Cardiac septum (tissue), 1 donor: ENCODE measurements at regions not wholly inside any gene's neighbourhood (a gene's known extent, or its start where the extent isn't known, plus 50 kb on each side); places are given as distances from the start of the nearest gene placed in this dataset.
A peak's percentile ranks its signal among the peaks of the same experiment; 100 is the strongest.

Experiments used
- DNase-seq: peaks from one replicate; pipeline ENCODE4 v3.0.0-alpha.2; 2020; ENCODE audit warnings: low spot score
- intact Hi-C: fragments of 100-400 bp; cut with DNase I; formaldehyde crosslinking; loops from one replicate; pipeline ENCODE4 v1.14.0; 2022
- donor health status: DM: no; HTN: no; CAD: no.

- DNase-seq: peak; percentile 22
- intact Hi-C loops: no loop called here
These were observed 535.9 kb downstream of the BRD1 start for GRCh38 chr22:49291781-49292180.

- intact Hi-C loops: no loop called here
- peak; percentile 38 for DNase-seq
These were observed 536.5 kb downstream of the BRD1 start for GRCh38 chr22:49291169-49291568.

- peak; percentile 31 for DNase-seq
- intact Hi-C loops: no loop called here
These were observed 537.0 kb downstream of the BRD1 start for GRCh38 chr22:49290711-49291110.

- intact Hi-C loops: no loop called here
- peak; percentile 43 for DNase-seq
These were observed 537.6 kb downstream of the BRD1 start for GRCh38 chr22:49289822-49290679.

- intact Hi-C loops: no loop called here
- DNase-seq: no peak
These were observed 541.4 kb downstream of the BRD1 start for GRCh38 chr22:49286181-49286760.

GRCh38 chr22:49284931-49285330 is 542.7 kb downstream of the BRD1 start:
- no peak for DNase-seq
- intact Hi-C loops: no loop called here

- no peak for DNase-seq
These were observed 543.5 kb downstream of the BRD1 start for GRCh38 chr22:49284056-49284784.

GRCh38 chr22:49282596-49282995 is 545.1 kb downstream of the BRD1 start:
- no peak for DNase-seq
- intact Hi-C loops: no loop called here

More at GRCh38 chr22:49284056-49284784, 543.5 kb downstream of the BRD1 start:
- intact Hi-C loops: no loop called here

GRCh38 chr22:49281467-49282340 is 546.0 kb downstream of the BRD1 start:
- DNase-seq: no peak
- intact Hi-C loops: no loop called here

GRCh38 chr22:49278340-49278739 is 549.3 kb downstream of the BRD1 start:
- no peak for DNase-seq
- intact Hi-C loops: no loop called here

- intact Hi-C loops: no loop called here
- no peak for DNase-seq
These were observed 551.1 kb downstream of the BRD1 start for GRCh38 chr22:49276567-49276966.

GRCh38 chr22:49274754-49275380 is 552.8 kb downstream of the BRD1 start:
- DNase-seq: no peak
- intact Hi-C loops: no loop called here

- DNase-seq: peak; percentile 39
- intact Hi-C loops: no loop called here
These were observed 555.0 kb downstream of the BRD1 start for GRCh38 chr22:49272546-49273125.

GRCh38 chr22:49271831-49272230 is 555.8 kb downstream of the BRD1 start:
- intact Hi-C loops: no loop called here
- peak; percentile 47 for DNase-seq

- intact Hi-C loops: no loop called here
- DNase-seq: peak; percentile 6
These were observed 556.3 kb downstream of the BRD1 start for GRCh38 chr22:49271369-49271727.

GRCh38 chr22:49270595-49271368 is 556.9 kb downstream of the BRD1 start:
- intact Hi-C loops: no loop called here
- peak; percentile 66 for DNase-seq

- intact Hi-C loops: no loop called here
- peak; percentile 38 for DNase-seq
These were observed 557.7 kb downstream of the BRD1 start for GRCh38 chr22:49269928-49270327.

GRCh38 chr22:49269371-49269770 is 558.3 kb downstream of the BRD1 start:
- DNase-seq: peak; percentile 29
- intact Hi-C loops: no loop called here
